ENCODE measurements at regions not wholly inside any gene's neighbourhood (a gene's known extent, or its start where the extent isn't known, plus 50 kb on each side); places are given as distances from the start of the nearest gene placed in this dataset.

GRCh38 chr5:32534041-32534440 is 51.3 kb upstream of the SUB1 start:
- no peak for TF ChIP-seq CTCF (IDR thresholded peaks at IDR 0.05)
- TF ChIP-seq POLR2A (IDR thresholded peaks at IDR 0.05): no peak

Data from esophagus squamous epithelium (tissue), 4 donors.